ENCODE measurements at regions not wholly inside any gene's neighbourhood (a gene's known extent, or its start where the extent isn't known, plus 50 kb on each side); places are given as distances from the start of the nearest gene placed in this dataset.

- DNase-seq (no peak), ATAC-seq (no peak)
- intact Hi-C loops (cut with DNase I): no loop called here
- WGBS, 2 donors: 66 to 67% methylated on average over 3 of the region's 3 CpGs
- Histone ChIP-seq H3K4me3 (no peak overlapping the region), H3K36me3 (no peaks in the 10 kb centered on the region), H3K27me3 (no peaks in the 10 kb centered on the region), H3K27ac (no peak overlapping the region), H3K9me3 (peaks cover 0 to 4% (median 0%) of the 10 kb centered on the region in 11 donors), H3K4me1 (no peaks in the 10 kb centered on the region)
- no peak for TF ChIP-seq CTCF (IDR thresholded peaks at IDR 0.05)
Measured at GRCh38 chr3:154568064-154568463, 138.1 kb upstream of the GPR149 start.

GRCh38 chr3:154559623-154560022 is 129.6 kb upstream of the GPR149 start:
- Histone ChIP-seq H3K4me3 (no peak overlapping the region), H3K9me3 (no peaks in the 10 kb centered on the region), H3K27ac (no peak overlapping the region), H3K36me3 (no peaks in the 10 kb centered on the region), H3K27me3 (no peaks in the 10 kb centered on the region), H3K4me1 (no peaks in the 10 kb centered on the region)
- ATAC-seq: no peak
- 61 to 65% methylated on average over 2 of the region's 2 CpGs for WGBS, 2 donors
- TF ChIP-seq CTCF (IDR thresholded peaks at IDR 0.05): no peak
- DNase-seq: no peak
- intact Hi-C loops (cut with DNase I): no loop called here

GRCh38 chr3:154552338-154552737 is 122.3 kb upstream of the GPR149 start:
- no peak for DNase-seq
- Histone ChIP-seq H3K4me3 (no peak overlapping the region), H3K36me3 (no peaks in the 10 kb centered on the region), H3K27me3 (no peaks in the 10 kb centered on the region), H3K4me1 (no peaks in the 10 kb centered on the region), H3K9me3 (no peaks in the 10 kb centered on the region), H3K27ac (no peak overlapping the region)
- WGBS, 2 donors: 13 to 14% methylated on average over 1 of the region's 1 CpG
- intact Hi-C loops (cut with DNase I): no loop called here
- ATAC-seq: no peak
- TF ChIP-seq CTCF (IDR thresholded peaks at IDR 0.05): no peak

GRCh38 chr3:154549391-154549790 is 119.4 kb upstream of the GPR149 start:
- Histone ChIP-seq H3K9me3 (no peaks in the 10 kb centered on the region), H3K4me1 (no peaks in the 10 kb centered on the region), H3K27me3 (no peaks in the 10 kb centered on the region), H3K27ac (no peak overlapping the region), H3K36me3 (no peaks in the 10 kb centered on the region), H3K4me3 (no peak overlapping the region)
- DNase-seq (no peak), ATAC-seq (no peak)
- 52 to 54% methylated on average over 3 of the region's 3 CpGs for WGBS, 2 donors
- intact Hi-C loops (cut with DNase I): no loop called here
- TF ChIP-seq CTCF (IDR thresholded peaks at IDR 0.05): no peak

GRCh38 chr3:154548341-154548740 is 118.4 kb upstream of the GPR149 start:
- no peak overlapping the region for H3K4me3 ChIP-seq
- intact Hi-C loops (cut with DNase I): no loop called here
- no peak overlapping the region for H3K27ac ChIP-seq
- no peaks in the 10 kb centered on the region for H3K36me3 ChIP-seq
- H3K4me1 ChIP-seq: no peaks in the 10 kb centered on the region
- no peaks in the 10 kb centered on the region for H3K27me3 ChIP-seq
- 76 to 83% methylated on average over 1 of the region's 1 CpG for WGBS, 2 donors
- no peak for ATAC-seq
- no peak for TF ChIP-seq CTCF (IDR thresholded peaks at IDR 0.05)
- no peak for DNase-seq
- H3K9me3 ChIP-seq: no peaks in the 10 kb centered on the region
